ENCODE measurements at regions not wholly inside any gene's neighbourhood (a gene's known extent, or its start where the extent isn't known, plus 50 kb on each side); places are given as distances from the start of the nearest gene placed in this dataset.
"Not testable (repeated sequence)": the region's sequence is repeated elsewhere in the genome, so short reads cannot be mapped to it uniquely, and the experiment has no call there.

GRCh38 chr1:148261684-148262083, 109.6 kb upstream of the NBPF11 start:
- not testable (repeated sequence) for DNase-seq

GRCh38 chr1:148257886-148258285, 105.8 kb upstream of the NBPF11 start:
- DNase-seq: not testable (repeated sequence)

- not testable (repeated sequence) for DNase-seq
Observed at GRCh38 chr1:148254611-148255429, 102.7 kb upstream of the NBPF11 start.

- DNase-seq: not testable (repeated sequence)
Observed at GRCh38 chr1:148253808-148254207, 101.7 kb upstream of the NBPF11 start.

GRCh38 chr1:148248798-148249197, 96.7 kb upstream of the NBPF11 start:
- not testable (repeated sequence) for DNase-seq

- DNase-seq: not testable (repeated sequence)
Observed at GRCh38 chr1:148246258-148246861, 94.3 kb upstream of the NBPF11 start.

- not testable (repeated sequence) for DNase-seq
Observed at GRCh38 chr1:148245843-148246242, 93.8 kb upstream of the NBPF11 start.

GRCh38 chr1:148245443-148245842, 93.4 kb upstream of the NBPF11 start:
- DNase-seq: not testable (repeated sequence)

GRCh38 chr1:148233250-148233649, 81.2 kb upstream of the NBPF11 start:
- DNase-seq: not testable (repeated sequence)

- not testable (repeated sequence) for DNase-seq
Observed at GRCh38 chr1:148228846-148229245, 76.8 kb upstream of the NBPF11 start.

- DNase-seq: not testable (repeated sequence)
Observed at GRCh38 chr1:148222399-148223159, 70.5 kb upstream of the NBPF11 start.

- not testable (repeated sequence) for DNase-seq
Observed at GRCh38 chr1:148221593-148221992, 69.5 kb upstream of the NBPF11 start.

GRCh38 chr1:148219229-148219628, 67.1 kb upstream of the NBPF11 start:
- not testable (repeated sequence) for DNase-seq

GRCh38 chr1:148211191-148211590, 59.1 kb upstream of the NBPF11 start:
- DNase-seq: not testable (repeated sequence)

GRCh38 chr1:148210624-148211023, 58.5 kb upstream of the NBPF11 start:
- DNase-seq: not testable (repeated sequence)

- DNase-seq: not testable (repeated sequence)
Observed at GRCh38 chr1:148210166-148210565, 58.1 kb upstream of the NBPF11 start.

GRCh38 chr1:148202013-148202412, 49.9 kb upstream of the NBPF11 start:
- not testable (repeated sequence) for DNase-seq

Data from NCI-H1105 treated with DMSO at 0.1 percent for 48 hours (cell line).